Stimulated activated CD8-positive, alpha-beta memory T cell treated with anti-CD3 and anti-CD28 coated beads, Interleukin-15, amount 100 ng/mL, for 4 hours (primary cell): ENCODE measurements at regions not wholly inside any gene's neighbourhood (a gene's known extent, or its start where the extent isn't known, plus 50 kb on each side); places are given as distances from the start of the nearest gene placed in this dataset.

Source experiments
- DNase-seq, 2 donors: peaks; one replicate each; pipeline ENCODE4 v3.0.0-alpha.2; 2020; ENCODE audit warnings: low read depth in 2 of 2

DNA sequence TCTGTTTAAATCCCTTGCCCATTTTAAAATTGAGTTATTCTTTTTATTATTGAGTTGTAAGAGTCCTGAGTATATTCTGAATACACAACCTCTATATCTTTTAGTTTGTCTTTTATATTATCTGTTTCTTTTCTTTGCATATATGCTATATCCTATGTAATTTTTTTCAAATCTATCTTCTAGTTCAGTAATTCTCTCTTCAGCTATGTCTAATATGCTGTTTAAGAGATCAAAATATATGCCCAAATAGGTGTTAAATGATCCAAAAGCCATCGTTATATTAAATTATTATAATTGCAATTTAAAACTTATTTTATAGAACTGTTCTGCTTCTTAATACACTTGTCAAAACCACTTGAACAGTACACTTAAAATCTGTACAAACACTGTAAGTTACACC lies 107.4 kb upstream of the TSPAN5 start:
- DNase-seq, result no peak

- no peak for DNase-seq
These were observed 99.8 kb upstream of the TSPAN5 start for GRCh38 chr4:98758182-98758581.

GRCh38 chr4:98754736-98755135 lies 96.3 kb upstream of the TSPAN5 start:
- DNase-seq, result no peak

GRCh38 chr4:98749206-98749605 lies 90.8 kb upstream of the TSPAN5 start:
- no peak for DNase-seq

GRCh38 chr4:98748609-98749008 lies 90.2 kb upstream of the TSPAN5 start:
- DNase-seq, result no peak

DNA sequence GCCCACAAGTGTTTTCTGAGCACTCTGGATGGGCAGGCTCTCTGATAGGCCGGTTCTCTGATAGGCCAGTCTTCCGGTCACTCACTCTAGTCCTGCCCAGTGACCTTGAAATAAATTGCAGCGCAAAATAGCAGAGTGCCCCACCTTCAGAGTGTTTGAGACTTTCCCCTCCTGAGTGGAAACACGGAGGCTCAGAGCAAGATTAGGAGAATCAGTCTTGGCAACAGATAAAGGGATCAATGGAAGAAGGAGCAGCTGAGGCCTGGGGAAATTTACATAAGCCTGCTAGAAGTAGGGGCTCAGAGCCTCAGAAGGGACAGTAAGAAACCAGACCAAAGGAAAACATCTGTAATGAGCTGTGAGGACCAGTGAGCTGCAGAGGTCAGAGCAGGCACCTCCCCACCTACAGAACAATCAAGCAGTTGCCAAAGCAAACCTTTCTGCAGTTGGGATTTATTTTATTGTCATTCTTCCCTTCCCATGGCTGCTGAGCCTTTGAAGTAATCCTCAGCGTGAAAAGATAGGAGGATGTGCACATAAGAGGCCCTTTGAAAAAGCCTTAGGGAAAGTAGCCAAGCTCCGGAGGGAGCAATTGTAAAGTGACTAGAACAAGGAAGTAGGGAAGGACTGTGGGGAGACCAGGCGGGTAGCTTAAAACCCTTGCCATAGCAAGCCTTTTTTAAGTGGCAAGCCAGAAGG lies 89.1 kb upstream of the TSPAN5 start:
- DNase-seq, result no peak

- no peak for DNase-seq
These were observed 88.5 kb upstream of the TSPAN5 start for GRCh38 chr4:98746936-98747335.

DNA sequence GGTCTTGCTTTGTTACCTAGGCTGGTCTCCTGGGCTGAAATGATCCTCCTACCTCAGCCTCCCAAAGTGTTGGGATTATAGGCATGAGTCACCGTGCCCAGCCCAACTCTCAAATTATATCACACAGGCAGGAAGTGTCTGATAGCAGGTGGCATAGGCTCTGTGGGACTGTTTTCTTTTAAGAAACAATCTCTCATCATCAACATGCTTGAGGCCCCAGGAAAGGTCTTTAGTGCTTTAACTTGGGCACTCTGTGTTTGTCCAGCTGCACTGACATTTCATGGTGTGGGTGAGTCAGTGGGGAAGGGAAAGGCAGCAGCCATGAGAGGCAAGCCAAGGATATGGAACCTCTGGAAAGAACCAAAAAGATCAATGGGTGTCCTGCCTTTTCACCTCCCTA lies 88.1 kb upstream of the TSPAN5 start:
- DNase-seq, result no peak

GRCh38 chr4:98745366-98745765 lies 87.0 kb upstream of the TSPAN5 start:
- no peak for DNase-seq

DNA sequence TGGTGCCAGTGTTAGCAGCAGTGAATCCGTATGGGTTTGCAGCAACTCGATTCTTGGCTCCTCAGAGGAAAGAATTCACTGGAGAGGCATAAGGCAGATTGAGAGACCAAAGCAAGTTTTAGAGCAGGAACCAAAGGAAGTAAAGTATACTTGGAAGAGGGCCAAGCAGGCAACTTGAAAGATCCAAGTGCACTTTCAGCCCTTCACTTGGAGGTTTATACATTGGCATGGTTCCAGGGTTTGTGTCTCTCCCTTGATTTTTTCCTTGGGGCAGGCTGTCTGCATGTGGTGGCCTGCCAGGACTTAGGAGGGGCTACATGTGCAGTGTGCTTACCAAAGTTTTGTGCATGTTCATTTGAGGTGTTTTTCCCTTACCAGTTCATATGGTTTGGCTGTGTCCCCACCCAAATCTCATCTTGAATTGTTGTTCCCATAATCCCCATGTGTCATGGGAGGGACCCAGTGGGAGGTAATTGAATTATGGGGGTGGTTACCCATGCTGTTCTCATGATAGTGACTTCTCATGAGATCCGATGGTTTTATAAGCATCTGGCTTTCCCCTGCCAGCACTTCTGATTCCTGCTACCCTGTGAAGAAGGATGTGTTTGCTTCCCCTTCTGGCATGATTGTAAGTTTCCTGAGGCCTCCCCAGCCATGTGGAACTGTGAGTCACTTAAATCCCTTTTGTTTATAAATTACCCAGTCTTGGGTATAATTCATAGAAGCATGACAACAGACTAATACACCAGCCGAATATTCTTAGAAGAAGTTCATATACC lies 86.2 kb upstream of the TSPAN5 start:
- DNase-seq, result no peak

- no peak for DNase-seq
These were observed 83.5 kb upstream of the TSPAN5 start for GRCh38 chr4:98741952-98742351.

- no peak for DNase-seq
These were observed 81.3 kb upstream of the TSPAN5 start for GRCh38 chr4:98739751-98740150.

DNA sequence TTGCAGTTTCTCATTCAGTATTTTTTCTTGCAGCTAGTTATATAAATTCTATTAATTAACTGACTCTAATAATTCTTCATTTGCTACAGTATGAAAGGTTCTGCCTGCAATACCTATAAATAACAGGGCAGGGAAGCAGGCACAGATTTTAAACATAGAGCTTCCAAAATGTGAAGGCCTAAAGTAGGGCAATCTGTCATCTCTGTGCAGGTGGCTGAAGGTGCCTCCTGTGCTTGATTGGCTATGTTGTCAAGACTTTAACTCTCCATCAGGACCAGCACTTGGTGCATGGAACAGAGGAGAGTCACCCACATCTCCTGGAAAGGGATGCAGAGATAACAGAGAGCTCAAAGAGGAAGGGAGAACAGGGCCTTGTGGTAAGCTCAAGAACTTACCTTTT lies 75.2 kb upstream of the TSPAN5 start:
- DNase-seq, result no peak

GRCh38 chr4:98728871-98729270 lies 70.5 kb upstream of the TSPAN5 start:
- no peak for DNase-seq

DNA sequence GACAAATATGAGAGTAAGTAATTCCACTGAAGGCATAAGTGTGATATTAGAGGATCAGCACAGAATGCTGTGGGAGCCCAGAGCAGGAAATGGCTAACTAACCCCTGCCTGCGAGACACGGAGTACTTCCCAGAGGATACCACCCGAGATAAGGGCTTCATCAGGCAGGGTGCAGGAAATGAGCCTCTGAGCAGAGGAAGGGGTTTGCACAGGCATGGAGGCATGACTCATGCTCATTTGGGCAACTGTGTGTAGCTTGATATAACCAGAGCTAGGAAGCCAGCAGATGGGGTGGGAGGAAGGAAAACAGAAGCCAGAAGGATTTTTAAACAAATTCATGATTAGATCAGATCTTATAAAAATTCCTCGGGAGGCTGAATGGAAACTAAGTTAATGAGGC lies 70.0 kb upstream of the TSPAN5 start:
- no peak for DNase-seq

GRCh38 chr4:98722000-98722399 lies 63.6 kb upstream of the TSPAN5 start:
- no peak for DNase-seq

DNA sequence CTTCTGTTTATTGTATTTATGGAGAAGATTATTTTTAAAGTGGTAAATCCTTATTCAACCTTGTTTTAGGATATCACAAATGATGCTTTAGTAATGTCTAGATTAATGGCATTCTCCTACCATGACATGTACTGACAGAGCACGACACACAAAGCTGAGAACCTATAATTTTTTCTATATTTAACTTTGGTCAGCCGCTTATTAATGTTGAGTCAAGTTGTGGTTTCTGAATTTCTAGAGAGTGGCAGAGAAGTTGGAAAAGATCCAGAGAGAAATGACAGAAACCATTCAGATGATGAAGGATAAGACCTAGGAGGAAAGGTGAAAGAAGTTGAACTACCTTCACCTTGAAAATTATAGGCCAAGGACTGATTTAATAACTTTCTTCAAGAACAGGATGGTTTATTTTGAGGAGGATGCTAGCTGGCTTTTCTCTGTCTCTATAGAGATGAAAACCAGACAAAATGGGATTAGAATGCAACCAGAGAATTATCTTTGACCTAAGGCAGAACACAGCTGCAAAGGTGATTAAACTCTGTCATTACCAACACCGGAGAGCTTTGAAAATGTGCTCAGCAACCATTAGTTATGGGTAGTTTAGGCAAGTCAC lies 62.6 kb upstream of the TSPAN5 start:
- DNase-seq, result no peak

DNA sequence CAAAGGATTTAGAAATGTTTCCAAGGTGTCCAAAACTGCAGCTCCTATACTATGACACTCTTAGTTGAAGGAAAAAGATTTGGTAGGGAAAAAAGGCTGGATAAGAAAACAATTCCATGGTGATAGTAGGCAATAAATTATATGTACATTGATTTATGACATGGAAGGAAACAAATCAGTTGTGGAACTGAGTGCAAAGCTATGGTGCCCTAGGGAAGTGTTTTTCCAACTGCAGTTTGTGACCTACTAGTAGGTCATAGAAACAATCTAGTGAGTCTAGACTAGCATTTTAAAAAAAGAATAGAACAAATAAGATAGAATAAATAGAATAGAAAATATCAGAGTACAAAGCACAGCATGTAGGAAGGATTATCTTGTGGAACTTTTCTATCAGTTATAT lies 58.4 kb upstream of the TSPAN5 start:
- DNase-seq, result no peak

DNA sequence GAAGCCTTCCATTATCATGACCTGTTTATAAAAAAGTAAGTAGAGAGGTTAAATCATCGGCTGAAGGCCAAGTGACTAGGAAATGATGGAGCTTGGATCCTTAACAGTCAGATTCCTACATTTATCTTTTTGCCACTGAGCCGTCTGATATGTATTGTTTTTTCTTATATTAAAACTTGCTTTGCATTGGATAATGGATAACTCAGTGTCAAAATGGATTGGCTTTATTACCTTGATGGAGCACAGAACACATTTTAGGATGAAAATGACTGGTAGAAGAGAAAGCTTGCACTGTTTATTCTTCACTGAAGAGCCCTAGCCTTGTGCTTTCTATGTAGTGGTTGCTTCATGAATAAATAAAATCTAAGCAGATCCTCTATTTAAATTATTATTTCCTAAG lies 54.2 kb upstream of the TSPAN5 start:
- no peak for DNase-seq

DNA sequence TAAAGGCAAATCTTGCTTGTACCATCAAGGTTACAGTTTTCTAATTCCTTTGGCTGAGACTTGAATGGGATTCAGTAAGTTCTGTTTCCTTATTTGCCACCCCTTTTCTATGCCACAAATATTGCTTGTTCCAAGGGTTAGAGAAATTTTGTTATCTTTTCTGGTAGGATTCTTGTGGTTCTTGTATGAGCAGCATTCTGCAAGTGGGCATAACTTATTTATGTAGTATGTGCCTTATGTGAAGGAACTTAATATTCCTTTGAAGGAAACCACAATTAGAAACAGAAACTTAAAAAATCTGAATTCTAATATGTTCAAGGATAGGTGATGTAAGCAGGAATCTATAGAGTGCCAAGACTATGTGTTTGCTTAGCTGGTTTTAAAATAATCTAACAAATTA lies 53.1 kb upstream of the TSPAN5 start:
- DNase-seq, result no peak

DNA sequence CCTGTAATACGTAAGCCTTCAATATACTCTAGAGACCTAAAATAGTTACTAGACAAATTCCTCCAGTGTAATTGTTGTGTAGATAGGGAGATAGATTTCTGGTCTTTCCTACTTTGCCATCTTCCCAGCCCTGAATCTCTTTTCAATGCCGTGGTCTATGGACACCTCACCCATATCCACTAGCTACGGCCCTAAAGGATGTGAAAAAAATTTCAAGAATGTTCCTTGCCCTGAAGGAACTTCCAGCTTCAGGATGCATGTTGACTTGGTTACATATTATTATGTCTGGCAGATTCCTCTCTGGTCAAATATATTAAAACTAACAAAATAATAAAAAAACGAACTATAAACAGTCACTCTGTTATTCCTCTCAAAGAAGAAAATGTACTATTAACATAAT lies 52.4 kb upstream of the TSPAN5 start:
- no peak for DNase-seq
